OCI-LY1 (cell line): ENCODE measurements at regions not wholly inside any gene's neighbourhood (a gene's known extent, or its start where the extent isn't known, plus 50 kb on each side); places are given as distances from the start of the nearest gene placed in this dataset.

Experiments
- H2AFZ ChIP-seq: fragments of 200-600 bp; sonication (generic), shearing (Covaris generic); 2 replicates; pipeline ENCODE4 v1.6.0; 2014; ENCODE audit warnings: antibody characterized with exemption, mild to moderate bottlenecking, low read length
- H3F3A ChIP-seq: fragments of 200-600 bp; sonication (generic), shearing (Covaris generic); 2 replicates; pipeline ENCODE4 v1.6.0; 2014; ENCODE audit warnings: mild to moderate bottlenecking, antibody characterized with exemption, low read length, moderate library complexity; ENCODE audit not compliant: insufficient read depth
- H3K27ac ChIP-seq: fragments of 200-600 bp; sonication (generic); 2 replicates; pipeline ENCODE4 v1.5.1; 2014; ENCODE audit warnings: low read length, mixed run types, mild to moderate bottlenecking, low read depth; ENCODE audit not compliant: poor library complexity, severe bottlenecking
- H3K27me3 ChIP-seq: fragments of 200-600 bp; sonication (generic); 2 replicates; pipeline ENCODE4 v1.6.0; 2014; ENCODE audit warnings: antibody characterized with exemption, mild to moderate bottlenecking, low read length, moderate library complexity; ENCODE audit not compliant: insufficient read depth
- H3K36me3 ChIP-seq: fragments of 200-600 bp; sonication (generic); 2 replicates; pipeline ENCODE4 v1.6.1; 2014; ENCODE audit warnings: mild to moderate bottlenecking, antibody characterized with exemption, low read length, moderate library complexity, mixed read lengths; ENCODE audit not compliant: insufficient read depth
- H3K4me1 ChIP-seq: fragments of 200-600 bp; sonication (generic); 2 replicates; pipeline ENCODE4 v1.5.1; 2014; ENCODE audit warnings: mild to moderate bottlenecking, low read length, moderate library complexity; ENCODE audit not compliant: insufficient read depth, severe bottlenecking
- H3K4me2 ChIP-seq: fragments of 200-600 bp; sonication (generic), shearing (Covaris generic); 2 replicates; pipeline ENCODE4 v1.6.1; 2014; ENCODE audit warnings: low read length
- H3K4me3 ChIP-seq: fragments of 200-600 bp; sonication (generic); 2 replicates; pipeline ENCODE4 v1.5.1; 2014; ENCODE audit warnings: low read length, low read depth, mild to moderate bottlenecking, mixed read lengths; ENCODE audit not compliant: poor library complexity, severe bottlenecking
- H3K79me2 ChIP-seq: fragments of 200-600 bp; shearing (Covaris generic); 2 replicates; pipeline ENCODE4 v1.6.1; 2016; ENCODE audit warnings: mixed run types, low read length, mixed read lengths; ENCODE audit not compliant: insufficient read depth
- H3K9ac ChIP-seq: fragments of 200-600 bp; sonication (generic), shearing (Covaris generic); 2 replicates; pipeline ENCODE4 v1.6.1; 2014; ENCODE audit warnings: mild to moderate bottlenecking, low read length, mixed read lengths
- H3K9me2 ChIP-seq: fragments of 200-600 bp; sonication (generic), shearing (Covaris generic); 2 replicates; pipeline ENCODE4 v1.6.1; 2014; ENCODE audit warnings: low read depth, mild to moderate bottlenecking, low read length, mixed read lengths
- H3K9me3 ChIP-seq: fragments of 200-600 bp; shearing (Covaris generic); 2 replicates; pipeline ENCODE4 v1.6.1; 2014; ENCODE audit warnings: low read length, mixed read lengths
- H4K20me1 ChIP-seq: fragments of 200-600 bp; sonication (generic), shearing (Covaris generic); 2 replicates; pipeline ENCODE4 v1.6.0; 2016; ENCODE audit warnings: mild to moderate bottlenecking, low read length; ENCODE audit not compliant: insufficient read depth
- EZH2 ChIP-seq: fragments of 200-600 bp; sonication (generic), shearing (Covaris generic); IDR thresholded peaks from 2 replicates; pipeline ENCODE4 v1.8.0; 2017; ENCODE audit warnings: borderline replicate concordance, mixed run types, mild to moderate bottlenecking, antibody characterized with exemption, low read length, moderate library complexity, mixed read lengths
- TF ChIP-seq, protein P1 (sequence below): fragments of 200-600 bp; sonication (generic), shearing (Covaris generic); IDR thresholded peaks from 2 replicates; pipeline ENCODE4 v1.5.1; 2017; ENCODE audit warnings: mild to moderate bottlenecking, antibody characterized with exemption, low read length, moderate library complexity, mixed read lengths

- no peaks in the 10 kb centered on the region for H3F3A ChIP-seq
- H3K9me2 ChIP-seq, result no peaks in the 10 kb centered on the region
- no peak overlapping the region for H3K27ac ChIP-seq
- no peak overlapping the region for H3K9ac ChIP-seq
- H3K4me1 ChIP-seq, result no peaks in the 10 kb centered on the region
- no peaks in the 10 kb centered on the region for H3K27me3 ChIP-seq
- no peak overlapping the region for H2AFZ ChIP-seq
- H3K4me3 ChIP-seq, result no peak overlapping the region
- TF ChIP-seq, protein P1, sequence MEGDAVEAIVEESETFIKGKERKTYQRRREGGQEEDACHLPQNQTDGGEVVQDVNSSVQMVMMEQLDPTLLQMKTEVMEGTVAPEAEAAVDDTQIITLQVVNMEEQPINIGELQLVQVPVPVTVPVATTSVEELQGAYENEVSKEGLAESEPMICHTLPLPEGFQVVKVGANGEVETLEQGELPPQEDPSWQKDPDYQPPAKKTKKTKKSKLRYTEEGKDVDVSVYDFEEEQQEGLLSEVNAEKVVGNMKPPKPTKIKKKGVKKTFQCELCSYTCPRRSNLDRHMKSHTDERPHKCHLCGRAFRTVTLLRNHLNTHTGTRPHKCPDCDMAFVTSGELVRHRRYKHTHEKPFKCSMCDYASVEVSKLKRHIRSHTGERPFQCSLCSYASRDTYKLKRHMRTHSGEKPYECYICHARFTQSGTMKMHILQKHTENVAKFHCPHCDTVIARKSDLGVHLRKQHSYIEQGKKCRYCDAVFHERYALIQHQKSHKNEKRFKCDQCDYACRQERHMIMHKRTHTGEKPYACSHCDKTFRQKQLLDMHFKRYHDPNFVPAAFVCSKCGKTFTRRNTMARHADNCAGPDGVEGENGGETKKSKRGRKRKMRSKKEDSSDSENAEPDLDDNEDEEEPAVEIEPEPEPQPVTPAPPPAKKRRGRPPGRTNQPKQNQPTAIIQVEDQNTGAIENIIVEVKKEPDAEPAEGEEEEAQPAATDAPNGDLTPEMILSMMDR, result no peak
- no peak for TF ChIP-seq EZH2
- no peaks in the 10 kb centered on the region for H3K9me3 ChIP-seq
- no peak overlapping the region for H3K4me2 ChIP-seq
- H4K20me1 ChIP-seq, result no peaks in the 10 kb centered on the region
- no peaks in the 10 kb centered on the region for H3K36me3 ChIP-seq
- no peaks in the 10 kb centered on the region for H3K79me2 ChIP-seq
These were observed 129.5 kb upstream of the GGTLC1 start for GRCh38 chr20:24118034-24118433.

DNA sequence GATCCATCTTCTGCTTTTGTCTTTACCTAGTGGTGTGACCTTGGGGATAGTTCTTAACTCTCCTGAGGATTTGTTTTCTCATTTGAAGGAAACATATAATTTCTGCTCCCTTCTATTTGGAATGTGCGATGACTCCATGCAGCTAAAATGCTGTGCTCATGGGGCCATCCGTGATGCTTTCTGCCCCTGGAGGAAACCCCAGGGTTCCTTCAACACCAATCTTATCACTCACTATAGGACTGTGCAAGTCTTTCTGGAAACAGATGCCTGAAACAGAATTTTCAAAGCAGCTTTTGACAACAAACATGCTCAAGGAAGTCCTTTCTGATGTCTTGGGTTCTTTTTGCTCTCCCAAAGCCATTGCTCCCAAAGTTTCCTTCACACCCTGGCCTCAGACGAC is 128.8 kb upstream of the GGTLC1 start:
- no peak overlapping the region for H3K4me2 ChIP-seq

GRCh38 chr20:24116611-24117010 is 128.0 kb upstream of the GGTLC1 start:
- Histone ChIP-seq H4K20me1 (no peaks in the 10 kb centered on the region), H3K9me2 (no peaks in the 10 kb centered on the region), H3K4me3 (no peak overlapping the region), H3K9ac (no peak overlapping the region), H3K27ac (no peak overlapping the region), H3F3A (no peaks in the 10 kb centered on the region), H3K4me1 (no peaks in the 10 kb centered on the region), H2AFZ (no peak overlapping the region), H3K79me2 (no peaks in the 10 kb centered on the region), H3K4me2 (no peak overlapping the region), H3K9me3 (no peaks in the 10 kb centered on the region), H3K27me3 (no peaks in the 10 kb centered on the region), H3K36me3 (no peaks in the 10 kb centered on the region)
- TF ChIP-seq EZH2, result no peak
- TF ChIP-seq, protein P1, result no peak

More for the DNA sequence above, 128.8 kb upstream of the GGTLC1 start:
- Histone ChIP-seq H3K4me3 (no peak overlapping the region), H3F3A (no peaks in the 10 kb centered on the region), H3K9ac (no peak overlapping the region), H3K27ac (no peak overlapping the region), H3K9me3 (no peaks in the 10 kb centered on the region), H3K79me2 (no peaks in the 10 kb centered on the region), H3K9me2 (no peaks in the 10 kb centered on the region), H3K4me1 (no peaks in the 10 kb centered on the region), H4K20me1 (no peaks in the 10 kb centered on the region), H2AFZ (no peak overlapping the region), H3K27me3 (no peaks in the 10 kb centered on the region), H3K36me3 (no peaks in the 10 kb centered on the region)
- TF ChIP-seq, protein P1, result no peak
- no peak for TF ChIP-seq EZH2
